HG02981 (cell line): ENCODE measurements at regions not wholly inside any gene's neighbourhood (a gene's known extent, or its start where the extent isn't known, plus 50 kb on each side); places are given as distances from the start of the nearest gene placed in this dataset.

Experiments
- ATAC-seq: cut with Tn5 transposase; IDR thresholded peaks from one replicate; pipeline ENCODE4 v1.9.1; 2021; ENCODE audit warnings: mild to moderate bottlenecking, moderate library complexity; ENCODE audit not compliant: unreplicated experiment

GRCh38 chr2:18841248-18842150, 252.1 kb upstream of the NT5C1B start:
- ATAC-seq: no peak

GRCh38 chr2:18837240-18837639, 247.9 kb upstream of the NT5C1B start:
- ATAC-seq: no peak

GRCh38 chr2:18836436-18836835, 247.1 kb upstream of the NT5C1B start:
- no peak for ATAC-seq

- ATAC-seq: no peak
Measured at GRCh38 chr2:18835787-18836186, 246.4 kb upstream of the NT5C1B start.

GRCh38 chr2:18834341-18834740, 245.0 kb upstream of the NT5C1B start:
- ATAC-seq: no peak

- ATAC-seq: no peak
Measured at GRCh38 chr2:18833941-18834340, 244.6 kb upstream of the NT5C1B start.

- no peak for ATAC-seq
Measured at GRCh38 chr2:18831916-18832510, 242.6 kb upstream of the NT5C1B start.

- no peak for ATAC-seq
Measured at GRCh38 chr2:18830962-18831361, 241.6 kb upstream of the NT5C1B start.

- no peak for ATAC-seq
Measured at GRCh38 chr2:18829976-18830375, 240.6 kb upstream of the NT5C1B start.

- no peak for ATAC-seq
Measured at GRCh38 chr2:18829251-18829902, 240.0 kb upstream of the NT5C1B start.

GRCh38 chr2:18828296-18828695, 238.9 kb upstream of the NT5C1B start:
- no peak for ATAC-seq

GRCh38 chr2:18825838-18826237, 236.5 kb upstream of the NT5C1B start:
- ATAC-seq: no peak

- no peak for ATAC-seq
Measured at GRCh38 chr2:18824915-18825314, 235.5 kb upstream of the NT5C1B start.

GRCh38 chr2:18824325-18824790, 235.0 kb upstream of the NT5C1B start:
- no peak for ATAC-seq

GRCh38 chr2:18821431-18821830, 232.1 kb upstream of the NT5C1B start:
- no peak for ATAC-seq

- ATAC-seq: no peak
Measured at GRCh38 chr2:18820966-18821365, 231.6 kb upstream of the NT5C1B start.

- no peak for ATAC-seq
Measured at GRCh38 chr2:18819566-18819965, 230.2 kb upstream of the NT5C1B start.

- no peak for ATAC-seq
Measured at GRCh38 chr2:18814387-18814786, 225.0 kb upstream of the NT5C1B start.

- no peak for ATAC-seq
Measured at GRCh38 chr2:18804536-18804935, 215.2 kb upstream of the NT5C1B start.

GRCh38 chr2:18803141-18803939, 214.0 kb upstream of the NT5C1B start:
- ATAC-seq: no peak
